NCI-H460 (cell line): ENCODE measurements at regions not wholly inside any gene's neighbourhood (a gene's known extent, or its start where the extent isn't known, plus 50 kb on each side); places are given as distances from the start of the nearest gene placed in this dataset.
A peak's percentile ranks its signal among the peaks of the same experiment; 100 is the strongest.
"Not testable (repeated sequence)": the region's sequence is repeated elsewhere in the genome, so short reads cannot be mapped to it uniquely, and the experiment has no call there.

Experiments used
- DNase-seq: peaks from one replicate; pipeline ENCODE4 v3.0.0-alpha.2; 2016; ENCODE audit warnings: low read depth; ENCODE audit errors: extremely low read depth

GRCh38 chr2:47690706-47691325 is 92.1 kb upstream of the MSH6 start:
- DNase-seq: not testable (repeated sequence)

- no peak for DNase-seq
Observed at GRCh38 chr2:47690132-47690531, 92.8 kb upstream of the MSH6 start.

DNA sequence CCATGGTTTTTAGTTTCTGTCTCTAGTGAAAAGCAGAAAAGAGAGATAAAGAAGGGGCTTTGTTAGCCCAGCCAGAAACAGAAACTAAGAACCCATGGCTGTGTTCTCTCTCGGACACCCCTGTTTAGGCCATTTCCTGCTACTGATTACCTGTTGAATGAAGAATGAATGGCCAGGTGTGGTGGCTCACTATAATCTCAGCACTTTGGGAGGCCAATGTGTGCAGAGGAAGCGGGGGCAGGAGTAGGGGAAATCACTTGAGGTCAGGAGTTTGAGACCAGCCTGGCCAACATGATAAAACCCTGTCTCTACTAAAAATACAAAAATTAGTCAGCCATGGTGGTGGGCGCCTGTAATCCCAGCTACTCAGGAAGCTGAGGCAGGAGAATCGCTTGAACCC is 93.8 kb upstream of the MSH6 start:
- DNase-seq: not testable (repeated sequence)

GRCh38 chr2:47688561-47688960 is 94.4 kb upstream of the MSH6 start:
- no peak for DNase-seq

- DNase-seq: no peak
Observed at GRCh38 chr2:47687856-47688255, 95.1 kb upstream of the MSH6 start.

DNA sequence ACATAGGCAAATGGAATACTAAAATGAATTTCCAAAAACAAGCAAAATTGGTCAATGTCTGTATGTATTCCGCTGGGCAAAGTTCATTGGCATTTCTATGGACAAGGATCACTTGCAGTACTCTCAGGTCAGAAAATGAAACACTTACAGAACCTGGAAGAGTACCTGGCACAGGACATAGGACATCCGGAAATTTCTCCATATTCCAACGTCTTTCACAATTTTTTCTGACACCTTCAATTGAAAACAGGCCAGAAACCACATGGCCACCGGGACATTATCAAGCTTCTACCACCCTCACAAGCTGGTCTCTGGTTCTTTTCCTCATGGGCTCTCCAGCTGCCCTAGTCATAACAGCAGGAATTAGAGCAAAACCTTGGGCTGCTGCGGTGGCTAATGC is 96.9 kb upstream of the MSH6 start:
- no peak for DNase-seq

DNA sequence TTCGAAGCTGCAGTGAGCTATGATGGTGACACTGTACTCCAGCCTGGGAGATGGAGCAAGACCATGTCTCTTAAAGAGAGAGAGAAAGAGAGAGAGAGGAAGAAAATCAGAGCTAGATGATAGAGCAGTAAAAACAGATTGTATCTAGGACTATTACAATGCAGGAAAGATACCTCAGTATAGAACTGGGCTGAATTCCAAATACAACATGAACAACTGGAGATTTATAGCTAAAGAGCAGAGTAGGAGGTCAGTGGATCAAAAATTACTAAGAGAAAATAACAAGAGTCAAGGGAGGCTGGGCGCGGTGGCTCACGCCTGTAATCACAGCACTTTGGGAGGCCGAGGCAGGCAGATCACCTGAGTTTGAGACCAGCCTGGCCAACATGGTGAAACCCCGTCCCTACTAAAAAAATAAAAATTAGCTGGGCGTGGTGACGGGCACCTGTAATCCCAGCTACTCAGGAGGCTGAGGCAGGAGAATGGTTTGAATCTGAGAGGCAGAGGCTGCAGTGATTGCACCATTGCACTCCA is 100.7 kb upstream of the MSH6 start:
- DNase-seq: no peak

DNA sequence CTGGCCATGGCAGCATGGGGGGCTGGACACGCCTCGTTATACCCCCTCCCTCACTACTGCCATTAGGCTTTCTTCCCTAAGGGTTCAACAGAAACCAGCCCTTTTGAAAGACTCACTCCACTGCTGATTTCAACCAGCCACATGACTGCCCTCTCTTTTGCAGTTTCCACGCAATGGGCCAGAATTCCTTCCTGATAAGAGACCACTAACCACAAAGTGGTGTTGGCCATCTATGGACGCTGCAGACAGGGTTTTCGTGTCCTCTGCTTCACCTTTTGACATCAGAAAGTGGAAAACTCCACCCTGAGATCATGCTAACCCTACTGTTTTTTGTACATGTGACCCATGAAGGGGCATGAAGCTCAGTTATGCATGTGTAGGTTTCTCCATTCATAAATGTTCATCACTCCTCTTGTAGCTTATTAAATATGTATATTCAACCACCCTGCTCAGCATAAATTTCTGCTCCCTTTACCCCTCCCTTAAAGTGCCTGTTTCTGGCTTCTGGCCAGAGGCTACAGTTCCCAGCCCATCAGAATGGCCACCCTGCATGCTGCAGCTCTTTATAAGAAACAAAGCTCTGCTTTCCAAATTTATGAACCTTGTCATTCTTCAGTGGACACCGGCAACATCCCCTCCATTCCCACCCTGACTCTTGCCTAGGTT is 105.6 kb upstream of the KCNK12 start:
- DNase-seq: no peak

DNA sequence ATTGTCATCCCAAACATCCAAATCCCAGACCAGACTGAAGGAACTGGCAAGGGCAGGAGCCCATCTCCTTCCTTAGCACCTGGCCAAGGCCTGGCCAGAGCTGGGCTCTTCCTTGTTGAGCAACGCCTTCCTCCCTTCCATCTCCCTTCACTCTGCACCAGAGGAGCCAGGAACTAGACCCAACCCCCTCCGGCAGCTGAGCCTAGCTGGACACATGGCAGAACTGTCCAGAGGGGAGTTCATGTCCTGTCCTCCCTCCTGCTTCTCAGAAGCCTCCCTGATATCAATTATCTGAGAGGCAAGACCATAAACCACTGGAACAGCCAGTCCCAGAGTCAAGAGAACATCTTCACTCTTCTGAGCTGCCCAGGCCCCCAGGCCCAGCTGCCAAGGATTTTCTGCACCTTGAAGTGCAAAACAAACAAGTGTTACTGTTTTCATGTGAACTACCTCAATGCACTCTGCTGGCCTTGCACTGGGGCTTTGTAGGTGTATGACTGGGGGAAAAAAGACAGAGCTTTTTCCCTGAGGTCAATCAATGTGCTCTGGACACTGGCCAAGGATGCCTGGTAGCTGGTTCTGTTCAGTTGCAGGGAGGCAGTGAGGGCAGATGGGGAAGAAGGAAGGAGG is 104.5 kb upstream of the KCNK12 start:
- DNase-seq: no peak

GRCh38 chr2:47666332-47666731 is 95.5 kb upstream of the KCNK12 start:
- no peak for DNase-seq

DNA sequence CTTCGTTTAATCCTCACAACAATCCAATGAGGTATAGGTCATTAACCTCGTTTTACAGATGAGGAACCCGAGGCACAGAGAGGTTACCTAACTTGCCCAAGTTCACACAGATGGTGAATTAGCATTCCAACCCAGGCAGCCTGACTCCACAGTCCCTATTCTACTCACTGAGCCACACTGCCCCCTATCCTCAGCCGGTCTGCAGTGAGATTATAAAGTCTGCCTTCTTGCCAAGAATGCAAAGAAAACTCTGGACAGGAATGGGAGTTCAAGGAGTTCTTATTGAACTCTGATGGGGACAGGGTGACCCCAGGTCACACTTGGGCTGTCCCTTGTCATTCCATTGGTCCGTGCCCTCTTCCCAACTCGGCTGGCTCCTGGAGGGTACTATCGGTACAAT is 94.0 kb upstream of the KCNK12 start:
- DNase-seq: peak; percentile 13

DNA sequence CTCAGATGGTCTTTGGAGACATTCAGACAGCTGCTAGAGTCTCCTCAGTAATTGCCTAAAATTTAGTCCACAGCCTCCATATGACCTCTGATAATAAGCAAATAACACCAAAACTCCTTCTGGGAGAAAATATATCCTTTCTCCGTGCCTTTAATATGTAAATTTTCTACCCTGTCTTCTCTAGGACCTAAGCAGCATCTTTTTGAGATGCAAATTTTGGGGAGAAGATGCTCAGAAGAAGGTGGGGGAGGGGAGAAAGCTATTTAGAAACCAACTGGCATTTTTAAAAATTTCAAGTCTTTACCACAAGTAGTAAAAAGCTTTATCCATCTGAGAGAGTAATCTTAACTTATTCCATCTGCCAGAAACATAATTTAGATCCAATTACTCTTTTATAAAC is 91.8 kb upstream of the KCNK12 start:
- no peak for DNase-seq

DNA sequence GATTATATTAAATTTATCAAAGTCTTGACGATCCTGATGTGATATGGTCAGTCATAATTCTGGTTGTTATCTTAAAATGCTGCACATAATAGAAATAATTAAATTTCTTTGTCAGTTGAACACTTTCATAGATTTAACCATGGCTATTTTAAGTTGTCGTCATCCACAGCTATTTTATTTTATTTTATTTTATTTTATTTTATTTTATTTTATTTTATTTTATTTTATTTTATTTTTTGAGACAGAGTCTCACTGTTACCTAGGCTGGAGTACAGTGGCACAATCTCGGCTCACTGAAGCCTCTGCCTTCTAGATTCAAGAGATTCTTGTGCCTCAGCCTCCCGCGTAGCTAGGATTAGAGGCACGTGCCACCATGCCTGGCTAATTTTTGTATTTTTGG is 90.5 kb upstream of the KCNK12 start:
- DNase-seq: no peak

GRCh38 chr2:47660168-47660567 is 89.4 kb upstream of the KCNK12 start:
- DNase-seq: no peak

DNA sequence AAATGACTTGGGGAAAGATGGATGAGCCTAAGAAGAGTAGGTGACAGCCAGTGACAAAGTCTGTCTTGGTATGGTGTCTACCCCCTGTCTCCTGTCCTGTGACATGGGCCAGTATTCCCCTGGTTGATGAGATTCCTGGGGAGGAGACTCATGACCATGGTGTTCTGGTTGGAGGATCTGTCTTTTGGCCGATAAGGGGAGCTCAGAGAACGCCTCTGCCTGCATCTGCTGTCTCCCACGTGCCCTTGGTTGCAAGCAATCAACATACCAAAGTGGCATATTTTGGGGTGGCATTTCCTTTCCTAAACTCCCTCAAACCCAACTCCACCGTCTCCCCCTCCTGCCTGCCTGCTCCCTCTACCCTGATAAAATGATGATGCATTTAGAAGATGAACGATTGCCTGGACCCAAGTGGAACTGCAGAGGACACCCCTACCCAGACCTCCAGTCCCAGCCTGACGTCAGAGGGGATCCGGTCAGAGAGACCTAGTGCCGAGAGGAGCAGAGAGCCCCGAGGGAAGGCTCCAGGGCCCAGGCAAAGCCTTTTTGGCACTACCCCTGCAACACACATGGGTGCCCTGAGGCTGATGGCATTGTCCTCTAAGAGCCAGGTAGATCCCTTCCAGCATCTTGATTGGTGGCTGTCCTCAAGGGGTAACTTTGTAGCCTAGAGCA is 88.0 kb upstream of the KCNK12 start:
- DNase-seq: no peak

- DNase-seq: no peak
Observed at GRCh38 chr2:47657886-47658489, 87.2 kb upstream of the KCNK12 start.

GRCh38 chr2:47656715-47657600 is 86.2 kb upstream of the KCNK12 start:
- DNase-seq: no peak

GRCh38 chr2:47655563-47655880 is 84.7 kb upstream of the KCNK12 start:
- no peak for DNase-seq

DNA sequence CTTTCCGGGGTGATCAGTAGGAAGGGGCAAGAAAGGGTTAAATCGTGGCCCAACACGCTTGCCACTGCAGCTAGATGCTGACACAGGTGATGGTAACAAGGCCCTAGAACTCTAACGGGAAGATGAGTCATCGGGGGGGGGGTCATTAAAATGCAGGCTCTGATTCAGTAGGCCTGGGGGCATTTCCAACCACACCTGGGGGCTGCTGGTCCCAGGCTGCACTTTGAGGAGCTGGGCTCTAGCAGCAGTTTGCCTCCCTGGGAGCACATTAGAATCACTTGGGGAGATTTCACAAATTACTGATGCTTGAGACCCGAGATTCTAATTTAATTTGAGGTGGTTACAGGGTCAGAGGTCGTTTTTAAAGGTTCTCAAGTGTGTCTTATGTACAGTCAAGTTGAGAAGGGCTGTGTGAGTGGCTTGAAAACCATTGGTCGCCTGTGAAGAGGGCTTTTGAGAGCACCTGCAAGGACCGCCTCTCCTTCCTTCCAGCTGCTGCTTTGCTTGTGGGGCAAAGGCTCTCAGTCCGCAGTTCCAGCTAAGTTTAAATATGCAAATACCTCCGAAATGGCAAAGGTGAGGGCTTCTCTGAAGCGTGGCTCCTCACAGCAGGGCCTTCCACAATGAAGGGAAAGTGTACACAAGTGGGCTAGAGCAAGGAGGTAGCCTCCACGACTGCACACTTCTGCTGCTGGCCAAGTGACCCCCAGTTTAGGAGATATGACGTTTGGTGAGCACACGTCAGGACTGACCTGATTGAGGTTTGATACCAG is 84.2 kb upstream of the KCNK12 start:
- DNase-seq: no peak
